GM21381 (cell line): ENCODE measurements at regions not wholly inside any gene's neighbourhood (a gene's known extent, or its start where the extent isn't known, plus 50 kb on each side); places are given as distances from the start of the nearest gene placed in this dataset.
A peak's percentile ranks its signal among the peaks of the same experiment; 100 is the strongest.

Experiments
- ATAC-seq: cut with Tn5 transposase; IDR thresholded peaks from one replicate; pipeline ENCODE4 v1.9.1; 2021; ENCODE audit warnings: mild to moderate bottlenecking, moderate library complexity; ENCODE audit not compliant: unreplicated experiment

- no peak for ATAC-seq
These were observed 502.2 kb downstream of the NR4A2 start for GRCh38 chr2:155830351-155830750.

DNA sequence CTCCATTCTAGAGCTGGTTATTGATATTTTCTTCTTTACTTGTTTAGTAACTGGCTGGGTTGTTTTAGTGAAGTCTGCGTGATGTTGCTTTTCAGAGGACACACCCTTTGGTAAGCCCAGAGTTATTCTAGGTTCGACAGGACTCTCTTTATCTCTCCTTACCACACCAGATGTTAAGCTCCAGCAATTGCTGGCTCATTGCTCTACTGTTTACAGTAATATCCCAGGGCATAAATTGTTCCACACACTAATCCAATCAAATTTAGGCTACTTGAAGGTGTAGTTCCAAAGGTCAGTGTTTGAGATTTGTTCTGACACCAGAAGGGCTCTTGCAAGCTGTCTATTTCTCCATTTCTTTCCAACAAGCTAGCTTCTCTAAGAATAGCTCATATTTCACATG is 506.6 kb downstream of the NR4A2 start:
- no peak for ATAC-seq

DNA sequence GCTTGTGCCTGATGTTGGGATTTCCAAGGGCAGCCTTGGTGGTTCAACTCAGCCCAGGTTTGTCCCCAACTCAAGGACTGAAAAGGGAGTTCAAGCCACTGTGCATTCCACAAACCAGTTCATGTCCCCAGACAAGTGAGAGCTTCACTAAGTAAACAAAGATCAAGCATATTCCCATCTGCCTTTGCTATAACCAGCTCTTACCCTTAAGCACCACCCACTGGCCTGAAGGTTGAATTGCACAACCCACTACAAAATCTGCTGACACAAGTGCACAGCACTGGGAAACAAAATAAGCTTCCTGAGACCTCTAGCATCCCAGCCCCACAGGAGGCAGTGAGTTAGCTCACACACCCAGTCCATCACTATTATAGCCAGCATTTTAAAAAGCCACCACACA is 516.7 kb downstream of the NR4A2 start:
- peak; percentile 89 for ATAC-seq

GRCh38 chr2:155815275-155815674 is 517.2 kb downstream of the NR4A2 start:
- no peak for ATAC-seq

DNA sequence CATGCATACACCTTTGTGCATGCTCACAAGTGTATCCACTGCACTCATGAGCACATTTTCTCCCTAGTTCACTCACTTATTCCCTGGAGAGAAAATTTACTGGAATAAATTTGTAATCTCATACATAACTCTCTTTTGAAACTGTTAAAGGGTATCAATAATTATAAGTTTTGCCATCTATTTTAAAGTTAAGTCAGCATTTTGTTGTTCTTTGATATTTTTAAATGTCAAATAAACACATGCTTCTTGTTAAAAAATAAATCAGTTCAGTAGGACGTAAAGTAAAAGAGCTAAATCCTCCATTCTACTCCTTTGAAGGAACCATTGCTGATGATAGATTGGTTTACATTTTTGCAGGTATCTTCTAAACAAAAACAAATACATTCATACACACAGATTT is 522.1 kb downstream of the NR4A2 start:
- no peak for ATAC-seq

- no peak for ATAC-seq
These were observed 529.6 kb downstream of the NR4A2 start for GRCh38 chr2:155802888-155803287.

GRCh38 chr2:155792666-155793065 is 539.9 kb downstream of the NR4A2 start:
- ATAC-seq: no peak

DNA sequence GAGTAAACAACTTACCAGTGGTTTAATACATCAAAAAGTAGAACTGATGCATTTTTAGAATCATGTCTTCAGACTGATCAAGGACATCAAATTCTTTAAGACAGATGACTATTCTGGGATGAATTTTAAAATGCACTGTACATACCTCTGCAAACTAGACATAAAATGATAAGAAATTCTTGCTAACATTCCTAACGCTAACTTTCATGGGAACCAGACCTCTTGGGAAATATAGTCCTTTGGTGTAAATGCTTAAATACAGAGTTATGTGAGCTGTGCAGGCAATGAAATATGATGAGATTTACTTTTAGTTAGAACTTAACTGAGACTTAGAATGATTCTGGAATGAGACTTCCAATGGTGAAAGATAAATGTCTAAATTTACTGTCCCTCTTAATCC is 562.0 kb downstream of the NR4A2 start:
- no peak for ATAC-seq

DNA sequence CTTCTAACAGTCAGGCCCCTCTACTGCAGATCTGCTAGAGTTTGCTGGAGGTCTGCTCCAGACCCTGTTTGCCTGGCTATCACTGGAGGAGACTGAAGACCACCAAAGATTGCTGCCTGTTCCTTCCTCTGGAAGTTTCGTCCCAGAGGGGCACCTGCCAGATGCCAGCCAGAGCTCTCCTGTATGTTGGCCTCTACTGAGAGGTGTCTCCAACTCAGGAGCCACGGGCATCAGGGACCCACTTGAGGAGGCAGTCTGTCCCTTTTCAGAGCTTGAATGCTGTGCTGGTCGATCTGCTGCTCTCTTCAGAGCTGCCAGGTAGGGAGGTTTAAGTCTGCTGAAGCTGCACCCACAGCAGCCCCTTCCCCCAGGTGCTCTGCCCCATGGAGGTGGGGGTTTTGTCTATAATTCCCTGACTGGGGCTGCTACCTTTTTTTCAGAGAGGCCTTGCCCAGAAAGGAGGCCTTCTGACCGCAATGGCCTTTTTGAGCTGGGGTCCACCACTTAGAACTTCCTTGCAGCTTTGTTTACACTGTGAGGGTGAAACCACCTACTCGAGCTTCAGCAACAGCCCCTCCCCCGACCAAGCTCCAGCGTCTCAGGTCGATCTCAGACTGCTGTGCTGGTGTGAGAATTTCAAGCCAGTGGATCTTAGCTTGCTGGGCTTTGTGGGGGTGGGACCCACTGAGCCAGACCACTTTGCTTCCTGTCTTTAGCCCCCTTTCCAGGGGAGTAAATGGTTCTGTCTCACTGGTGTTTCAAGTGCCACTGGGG is 566.0 kb downstream of the NR4A2 start:
- ATAC-seq: no peak

DNA sequence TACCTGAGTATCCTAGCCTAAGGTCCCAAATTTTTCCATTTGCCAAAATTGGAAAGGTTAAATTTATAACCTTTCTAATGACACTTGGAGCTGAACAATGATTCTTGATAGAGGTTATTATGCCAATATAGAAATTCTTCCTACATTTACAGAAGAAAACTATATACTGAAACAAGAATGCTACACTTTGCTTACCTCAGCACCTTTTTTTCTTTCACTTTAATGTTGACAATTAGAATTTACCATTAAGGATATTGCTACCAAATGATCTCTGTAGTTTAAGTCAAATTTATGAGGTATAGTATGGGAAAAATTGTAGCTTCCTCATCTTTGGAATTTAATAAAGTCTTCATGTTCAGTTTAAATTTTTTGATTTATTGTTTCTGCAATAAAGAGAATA is 577.0 kb downstream of the NR4A2 start:
- ATAC-seq: no peak

- no peak for ATAC-seq
These were observed 584.4 kb downstream of the NR4A2 start for GRCh38 chr2:155748131-155748530.

DNA sequence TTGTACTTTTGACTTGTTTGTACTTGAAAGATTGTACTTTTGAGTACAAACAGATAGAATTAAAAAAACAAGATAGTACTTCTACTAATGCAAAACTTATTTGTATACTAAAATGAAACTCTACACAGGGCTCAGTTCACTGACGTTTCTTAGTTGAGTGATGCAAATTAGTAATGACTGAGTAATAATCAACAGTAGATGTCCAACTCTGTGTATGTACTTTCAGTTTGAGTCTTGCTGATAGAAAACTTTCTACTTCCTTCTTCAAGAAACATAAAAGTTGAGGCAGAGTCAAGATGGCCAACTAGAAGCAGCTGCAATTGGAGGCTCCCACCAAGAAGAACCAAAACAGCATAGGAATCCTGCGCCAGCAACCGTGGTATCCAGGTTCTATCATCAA is 585.0 kb downstream of the NR4A2 start:
- no peak for ATAC-seq

DNA sequence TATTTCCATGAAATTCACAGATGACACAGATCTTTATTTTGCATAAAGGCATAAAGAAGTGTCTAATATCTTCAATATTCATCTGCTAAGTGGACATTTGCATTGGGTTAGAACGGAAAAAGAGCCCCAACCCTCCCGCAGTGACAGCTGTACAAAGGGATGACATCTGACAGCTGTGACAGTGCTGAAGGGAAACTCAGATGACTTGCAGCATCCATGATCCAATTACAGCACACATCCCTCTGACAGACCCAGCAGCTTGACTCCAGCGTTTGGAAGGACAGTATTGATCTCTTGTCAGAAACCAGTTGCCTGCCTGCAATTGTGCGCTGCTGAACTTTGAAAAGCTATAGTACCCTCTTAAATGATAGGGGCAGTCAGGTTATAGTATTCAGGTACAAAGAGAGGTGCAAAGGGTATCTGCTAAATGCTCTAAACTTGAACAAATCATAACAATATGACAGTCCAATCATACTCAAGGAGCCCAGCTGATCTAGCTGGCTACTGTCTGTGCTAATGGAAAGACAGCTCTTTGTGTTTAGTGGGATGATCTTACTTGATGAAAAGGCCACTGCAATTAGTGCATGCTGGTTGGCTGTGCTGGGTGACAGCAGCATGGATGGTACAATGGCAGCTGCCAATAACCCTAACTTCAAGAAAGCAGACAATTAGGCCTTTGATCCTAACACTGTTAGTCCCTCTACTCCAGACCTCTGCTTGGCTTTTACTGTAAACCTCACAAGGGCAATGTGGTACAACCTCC is 599.2 kb downstream of the NR4A2 start:
- ATAC-seq: no peak

DNA sequence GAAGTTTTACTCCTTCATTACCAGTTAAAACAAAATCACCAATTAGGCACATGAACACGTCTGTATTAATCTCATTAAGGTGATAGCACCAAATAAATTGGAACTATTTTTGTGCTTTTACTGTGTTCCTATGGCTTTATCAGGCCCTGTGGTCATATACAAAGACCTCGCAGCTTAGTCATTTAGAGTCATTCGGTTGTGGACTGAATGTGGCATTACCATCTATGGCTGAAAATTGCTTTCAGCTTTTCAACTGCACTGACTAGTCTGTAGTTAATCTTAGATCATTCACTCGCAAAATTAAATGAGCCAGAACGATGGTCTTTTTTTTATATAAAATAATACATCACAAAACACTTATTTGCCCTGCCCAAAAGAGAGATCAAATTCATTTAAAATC is 601.7 kb downstream of the NR4A2 start:
- ATAC-seq: no peak

DNA sequence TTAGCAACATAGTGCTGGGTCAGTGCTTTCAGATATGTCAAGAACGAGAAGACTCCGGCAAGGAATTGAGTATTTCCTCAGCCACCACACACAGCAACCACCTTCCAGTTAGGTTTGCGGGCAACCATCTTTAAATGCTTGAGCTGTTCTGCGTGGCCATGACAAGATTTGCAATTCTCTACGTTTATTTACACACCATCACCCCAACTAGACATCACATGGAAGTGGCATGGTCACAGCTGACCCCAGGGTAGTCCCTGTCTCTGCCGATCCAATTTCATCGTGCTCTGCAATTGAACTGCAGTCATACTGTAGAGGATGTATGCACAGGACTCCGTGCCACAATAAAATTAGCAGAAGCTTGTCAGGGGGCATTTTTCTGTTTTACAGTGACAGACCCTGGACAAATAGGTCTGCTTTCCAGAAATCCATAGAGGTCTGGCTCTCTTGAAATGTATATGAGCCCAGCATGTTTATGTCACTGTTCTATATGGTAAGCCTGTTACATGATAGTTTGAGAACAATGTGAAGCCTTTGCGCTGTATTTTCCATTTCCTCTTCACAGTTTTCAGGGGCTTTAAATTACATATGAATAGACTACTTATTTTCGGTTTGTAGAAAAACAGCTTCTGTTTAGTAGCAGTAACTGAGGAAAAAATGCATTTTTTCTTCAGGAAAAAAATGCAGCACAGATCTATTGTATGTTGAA is 605.2 kb downstream of the NR4A2 start:
- no peak for ATAC-seq

DNA sequence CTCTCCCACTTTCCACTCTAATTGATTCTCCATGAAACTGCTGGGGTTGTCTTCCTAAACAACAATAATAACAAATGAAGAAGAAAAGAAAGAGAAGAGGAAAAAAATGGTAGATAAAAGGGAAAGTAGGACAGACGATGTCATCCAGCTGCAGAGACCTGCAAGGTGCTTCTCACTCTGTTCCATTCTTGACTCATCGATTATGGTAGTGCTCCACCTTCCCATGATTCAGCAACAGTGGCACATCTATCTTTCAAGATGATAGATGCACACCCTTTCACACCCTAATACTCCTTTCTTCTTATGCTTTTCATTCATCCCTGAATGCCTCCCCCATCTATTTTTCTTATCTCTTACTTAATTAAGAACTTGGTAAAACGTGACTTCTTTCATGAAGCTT is 610.2 kb downstream of the NR4A2 start:
- ATAC-seq: no peak

DNA sequence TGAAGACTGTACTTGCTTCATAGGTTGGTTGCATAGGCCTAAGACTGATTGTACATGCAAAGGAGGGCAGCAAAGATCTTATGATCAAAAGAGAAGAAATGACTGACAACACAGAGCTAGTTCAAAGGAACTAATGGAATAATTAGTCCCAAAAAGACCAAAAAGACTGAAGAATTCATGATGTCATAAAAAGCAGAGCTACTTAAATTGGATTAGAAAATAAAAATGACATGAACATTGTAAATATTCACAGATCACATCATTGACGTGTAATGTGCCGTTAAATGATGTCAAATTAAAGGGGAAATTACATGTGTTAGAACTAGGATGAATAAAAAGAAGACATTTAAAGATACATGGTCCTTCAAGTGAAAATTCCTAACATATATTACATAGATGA is 616.8 kb downstream of the NR4A2 start:
- ATAC-seq: no peak

GRCh38 chr2:155714983-155715382 is 617.5 kb downstream of the NR4A2 start:
- ATAC-seq: no peak

DNA sequence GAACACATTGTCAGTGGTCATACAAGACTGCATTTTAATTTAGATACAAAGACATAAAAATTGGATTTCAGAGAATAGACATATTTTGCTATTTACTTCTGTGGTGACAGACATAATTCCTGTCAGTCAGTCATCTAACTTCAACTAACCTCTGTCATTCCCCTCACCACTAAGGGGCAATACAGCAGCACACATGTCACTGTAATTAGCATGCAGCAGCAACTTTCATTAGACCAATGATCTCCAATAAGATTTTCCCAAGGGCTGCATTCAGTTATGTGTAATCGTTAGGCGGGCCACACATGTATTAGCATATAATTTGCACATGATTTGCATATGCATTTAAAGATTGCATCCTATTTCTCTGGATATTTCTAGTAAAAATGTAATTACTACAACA is 624.5 kb downstream of the NR4A2 start:
- no peak for ATAC-seq

DNA sequence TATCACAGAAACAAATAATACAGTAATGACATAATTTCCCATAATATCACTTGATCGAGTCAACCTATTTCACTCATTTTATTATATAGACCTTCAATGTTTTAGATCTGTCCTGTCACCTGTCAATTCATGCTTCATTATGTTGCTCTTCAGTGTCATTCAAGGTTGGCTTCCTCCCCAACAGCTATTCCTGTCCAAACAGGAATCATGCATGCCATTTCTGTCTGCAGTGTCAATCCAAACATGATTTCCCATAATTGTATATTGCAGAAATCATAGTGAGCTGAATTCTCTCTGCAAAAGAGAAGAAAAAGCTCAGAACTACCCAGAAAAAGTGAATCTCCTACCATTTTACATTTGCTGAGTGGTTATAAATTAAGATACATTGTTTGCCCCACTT is 628.6 kb downstream of the NR4A2 start:
- no peak for ATAC-seq

DNA sequence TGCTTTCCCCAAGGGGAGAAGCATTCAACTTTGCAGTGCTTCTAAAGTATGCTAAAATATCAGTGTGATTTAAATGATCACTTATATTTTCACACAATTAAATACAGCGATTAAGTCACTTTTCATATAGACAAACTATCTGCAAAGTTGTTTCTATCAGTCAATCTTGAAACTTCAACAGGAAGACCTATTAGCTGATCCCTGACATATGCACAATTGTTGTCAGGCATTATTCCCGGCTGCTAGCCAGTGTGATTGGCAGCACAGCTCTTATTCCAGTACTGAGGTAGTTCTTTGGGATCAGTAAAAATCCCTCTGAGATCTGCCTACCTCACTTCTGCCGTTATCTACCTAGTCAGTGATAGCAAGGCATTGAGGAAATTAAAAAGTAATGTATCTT is 629.5 kb downstream of the NR4A2 start:
- ATAC-seq: no peak

GRCh38 chr2:155701721-155702120 is 630.8 kb downstream of the NR4A2 start:
- no peak for ATAC-seq
